ENCODE measurements at regions not wholly inside any gene's neighbourhood (a gene's known extent, or its start where the extent isn't known, plus 50 kb on each side); places are given as distances from the start of the nearest gene placed in this dataset.

DNA sequence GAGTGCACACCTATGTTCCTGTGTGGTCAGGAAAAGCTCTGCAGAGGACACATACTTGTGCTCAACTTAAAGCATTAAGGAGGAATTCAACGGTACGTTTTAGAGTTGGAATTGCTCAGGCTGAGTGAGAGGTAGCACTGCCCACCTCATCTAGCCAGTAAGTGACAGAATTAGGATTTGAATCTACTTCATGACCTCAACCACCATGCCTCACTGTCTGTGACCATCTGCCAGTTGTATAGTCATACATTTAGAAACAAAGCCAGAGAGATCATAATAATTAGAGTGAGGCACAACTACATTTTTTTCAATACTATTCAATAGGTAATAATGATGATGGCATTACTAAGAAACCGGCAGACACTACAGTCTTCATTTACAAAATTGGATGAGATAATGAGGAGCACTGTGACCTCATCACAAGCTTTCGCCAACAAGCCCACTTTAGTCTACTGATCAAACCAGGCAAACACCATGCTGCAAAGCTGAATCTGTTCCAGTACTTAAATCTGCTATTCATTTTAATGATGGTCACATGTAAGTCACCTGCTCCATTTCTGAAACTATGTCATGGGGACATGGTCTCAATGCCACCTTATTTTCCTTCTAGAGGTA, 1018.4 kb downstream of the TMEM182 start:
- no peak overlapping the region for H2AFZ ChIP-seq (ENCODE audit: low read length)
- no peaks in the 10 kb centered on the region for H3K27me3 ChIP-seq (ENCODE audit: control insufficient read depth, insufficient read depth, low read length)
- no peak overlapping the region for H3K4me2 ChIP-seq (ENCODE audit: extremely low read depth, insufficient read depth, low read length)
- no peak overlapping the region for H3K27ac ChIP-seq (ENCODE audit: insufficient read depth, low read length)
- H4K20me1 ChIP-seq (ENCODE audit: control insufficient read depth, extremely low read depth, insufficient read depth, low read length), result no peaks in the 10 kb centered on the region
- H3K4me3 ChIP-seq (replicated peaks in 1 of 4; ENCODE audit: control extremely low read depth in 1 of 4, insufficient read depth in 1 of 4, low read depth in 3 of 4, low read length in 4 of 4), result no peak overlapping the region
- no peak for TF ChIP-seq EZH2 (IDR thresholded peaks at IDR 0.05; ENCODE audit: low read length, missing control alignments)
- TF ChIP-seq, protein P1, sequence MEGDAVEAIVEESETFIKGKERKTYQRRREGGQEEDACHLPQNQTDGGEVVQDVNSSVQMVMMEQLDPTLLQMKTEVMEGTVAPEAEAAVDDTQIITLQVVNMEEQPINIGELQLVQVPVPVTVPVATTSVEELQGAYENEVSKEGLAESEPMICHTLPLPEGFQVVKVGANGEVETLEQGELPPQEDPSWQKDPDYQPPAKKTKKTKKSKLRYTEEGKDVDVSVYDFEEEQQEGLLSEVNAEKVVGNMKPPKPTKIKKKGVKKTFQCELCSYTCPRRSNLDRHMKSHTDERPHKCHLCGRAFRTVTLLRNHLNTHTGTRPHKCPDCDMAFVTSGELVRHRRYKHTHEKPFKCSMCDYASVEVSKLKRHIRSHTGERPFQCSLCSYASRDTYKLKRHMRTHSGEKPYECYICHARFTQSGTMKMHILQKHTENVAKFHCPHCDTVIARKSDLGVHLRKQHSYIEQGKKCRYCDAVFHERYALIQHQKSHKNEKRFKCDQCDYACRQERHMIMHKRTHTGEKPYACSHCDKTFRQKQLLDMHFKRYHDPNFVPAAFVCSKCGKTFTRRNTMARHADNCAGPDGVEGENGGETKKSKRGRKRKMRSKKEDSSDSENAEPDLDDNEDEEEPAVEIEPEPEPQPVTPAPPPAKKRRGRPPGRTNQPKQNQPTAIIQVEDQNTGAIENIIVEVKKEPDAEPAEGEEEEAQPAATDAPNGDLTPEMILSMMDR (conservative IDR thresholded peaks at IDR 0.05 in 1 of 2, IDR thresholded peaks at IDR 0.05 in 1 of 2; ENCODE audit: low read depth in 1 of 2, low read length in 2 of 2), result no peak
- H3K79me2 ChIP-seq (ENCODE audit: control insufficient read depth, insufficient read depth, low read length), result no peaks in the 10 kb centered on the region
- H3K9me3 ChIP-seq (ENCODE audit: control insufficient read depth, insufficient read depth, low read depth, low read length), result no peaks in the 10 kb centered on the region
- no peaks in the 10 kb centered on the region for H3K36me3 ChIP-seq (ENCODE audit: control insufficient read depth, insufficient read depth, low read length)
- no peaks in the 10 kb centered on the region for H3K4me1 ChIP-seq (ENCODE audit: control insufficient read depth, extremely low read depth, insufficient read depth, low read length)
- no peak overlapping the region for H3K9ac ChIP-seq (ENCODE audit: insufficient read depth, low read length)
- DNase-seq (ENCODE audit: low read depth in 2 of 2), result no peak

DNA sequence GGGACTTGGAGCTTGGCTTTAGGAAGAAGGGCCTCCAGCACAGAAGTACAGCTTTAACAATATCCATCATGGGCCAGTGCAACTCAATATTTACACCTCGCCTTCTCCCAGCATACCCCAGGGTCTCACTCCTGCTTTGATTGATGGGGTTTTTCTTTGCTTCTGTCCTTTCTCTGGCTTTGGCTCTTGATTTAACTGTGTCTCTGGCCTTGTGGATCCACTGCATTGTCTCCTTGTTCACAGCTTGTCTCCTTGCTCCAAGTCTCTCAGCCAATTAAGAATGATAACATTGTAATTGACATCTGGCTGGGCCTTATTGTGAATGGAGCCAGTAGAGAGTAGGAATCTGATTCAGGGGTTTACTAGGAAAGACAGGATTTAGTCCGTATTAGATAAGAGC, 1019.5 kb downstream of the TMEM182 start:
- no peak for DNase-seq (ENCODE audit: low read depth in 2 of 2)
- TF ChIP-seq EZH2 (IDR thresholded peaks at IDR 0.05; ENCODE audit: low read length, missing control alignments), result no peak
- TF ChIP-seq, protein P1 (conservative IDR thresholded peaks at IDR 0.05 in 1 of 2, IDR thresholded peaks at IDR 0.05 in 1 of 2; ENCODE audit: low read depth in 1 of 2, low read length in 2 of 2), result no peak
- Histone ChIP-seq H3K27me3 (ENCODE audit: control insufficient read depth, insufficient read depth, low read length) (no peaks in the 10 kb centered on the region), H3K4me3 (replicated peaks in 1 of 4; ENCODE audit: control extremely low read depth in 1 of 4, insufficient read depth in 1 of 4, low read depth in 3 of 4, low read length in 4 of 4) (no peak overlapping the region), H2AFZ (ENCODE audit: low read length) (no peak overlapping the region), H4K20me1 (ENCODE audit: control insufficient read depth, extremely low read depth, insufficient read depth, low read length) (no peaks in the 10 kb centered on the region), H3K27ac (ENCODE audit: insufficient read depth, low read length) (no peak overlapping the region), H3K9me3 (ENCODE audit: control insufficient read depth, insufficient read depth, low read depth, low read length) (no peaks in the 10 kb centered on the region), H3K4me1 (ENCODE audit: control insufficient read depth, extremely low read depth, insufficient read depth, low read length) (no peaks in the 10 kb centered on the region), H3K79me2 (ENCODE audit: control insufficient read depth, insufficient read depth, low read length) (no peaks in the 10 kb centered on the region), H3K9ac (ENCODE audit: insufficient read depth, low read length) (no peak overlapping the region), H3K4me2 (ENCODE audit: extremely low read depth, insufficient read depth, low read length) (no peak overlapping the region), H3K36me3 (ENCODE audit: control insufficient read depth, insufficient read depth, low read length) (no peaks in the 10 kb centered on the region)

DNA sequence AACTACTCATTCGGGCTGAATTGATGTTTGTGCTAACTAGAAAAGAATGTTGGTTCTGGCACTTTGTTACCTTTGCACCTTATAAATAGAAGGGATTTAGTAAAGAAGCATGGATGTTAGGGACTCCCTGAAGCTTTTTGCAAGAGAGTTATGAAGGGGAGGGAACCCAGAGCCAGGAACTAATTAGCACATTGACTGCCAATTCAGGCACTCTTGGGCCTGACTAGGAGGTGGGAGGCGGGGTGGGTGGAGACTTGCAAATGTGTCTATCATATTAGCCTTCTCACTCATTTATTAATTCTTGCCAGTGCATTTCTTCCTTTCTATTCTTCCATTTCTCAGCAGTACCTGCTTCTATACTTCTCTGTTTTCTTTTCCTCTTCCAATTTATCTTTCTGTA, 1022.4 kb downstream of the TMEM182 start:
- Histone ChIP-seq H3K36me3 (ENCODE audit: control insufficient read depth, insufficient read depth, low read length) (no peaks in the 10 kb centered on the region), H3K4me2 (ENCODE audit: extremely low read depth, insufficient read depth, low read length) (no peak overlapping the region), H3K9ac (ENCODE audit: insufficient read depth, low read length) (no peak overlapping the region), H4K20me1 (ENCODE audit: control insufficient read depth, extremely low read depth, insufficient read depth, low read length) (no peaks in the 10 kb centered on the region), H3K27ac (ENCODE audit: insufficient read depth, low read length) (no peak overlapping the region), H3K4me1 (ENCODE audit: control insufficient read depth, extremely low read depth, insufficient read depth, low read length) (no peaks in the 10 kb centered on the region), H3K4me3 (replicated peaks in 1 of 4; ENCODE audit: control extremely low read depth in 1 of 4, insufficient read depth in 1 of 4, low read depth in 3 of 4, low read length in 4 of 4) (no peak overlapping the region), H2AFZ (ENCODE audit: low read length) (no peak overlapping the region), H3K27me3 (ENCODE audit: control insufficient read depth, insufficient read depth, low read length) (no peaks in the 10 kb centered on the region), H3K9me3 (ENCODE audit: control insufficient read depth, insufficient read depth, low read depth, low read length) (no peaks in the 10 kb centered on the region), H3K79me2 (ENCODE audit: control insufficient read depth, insufficient read depth, low read length) (no peaks in the 10 kb centered on the region)
- TF ChIP-seq, protein P1 (conservative IDR thresholded peaks at IDR 0.05 in 1 of 2, IDR thresholded peaks at IDR 0.05 in 1 of 2; ENCODE audit: low read depth in 1 of 2, low read length in 2 of 2), result no peak
- TF ChIP-seq EZH2 (IDR thresholded peaks at IDR 0.05; ENCODE audit: low read length, missing control alignments), result no peak
- DNase-seq (ENCODE audit: low read depth in 2 of 2), result no peak

All from fibroblast of lung (primary cell).